Epithelial cell of proximal tubule (primary cell): ENCODE measurements at regions not wholly inside any gene's neighbourhood (a gene's known extent, or its start where the extent isn't known, plus 50 kb on each side); places are given as distances from the start of the nearest gene placed in this dataset.

ENCODE experiments used
- DNase-seq: peaks from one replicate; pipeline ENCODE4 v3.0.0-alpha.2; 2011; ENCODE audit warnings: low read depth
- H3K4me3 ChIP-seq: 2 replicates; pipeline ENCODE4 v1.5.1; 2011; ENCODE audit warnings: low read depth, mild to moderate bottlenecking, low read length
- CTCF ChIP-seq: conservative IDR thresholded peaks from 2 replicates; pipeline ENCODE4 v1.5.1; 2012; ENCODE audit warnings: low read depth, mild to moderate bottlenecking, low read length

DNA sequence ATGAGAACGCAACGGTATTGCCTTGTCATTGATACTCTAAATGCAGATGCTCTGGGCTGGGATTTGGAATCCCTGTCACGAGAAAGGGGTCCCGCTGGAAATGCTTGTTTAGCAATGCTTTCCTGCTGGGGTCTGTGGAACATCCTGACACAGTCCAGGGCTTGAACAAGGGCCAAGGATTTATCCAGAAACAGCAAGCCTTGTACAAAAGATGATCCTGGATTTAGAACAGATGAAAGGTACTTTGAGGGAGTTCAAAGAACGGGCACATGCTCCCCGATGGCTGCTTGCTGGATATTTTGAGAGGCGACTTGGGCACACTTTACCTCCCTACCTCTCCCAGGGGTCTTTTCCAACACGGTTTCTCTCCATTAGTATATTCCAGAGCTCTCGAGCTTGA is 108.1 kb upstream of the CELF4 start:
- TF ChIP-seq CTCF = no peak
- no peak overlapping the region for H3K4me3 ChIP-seq
- DNase-seq = no peak

DNA sequence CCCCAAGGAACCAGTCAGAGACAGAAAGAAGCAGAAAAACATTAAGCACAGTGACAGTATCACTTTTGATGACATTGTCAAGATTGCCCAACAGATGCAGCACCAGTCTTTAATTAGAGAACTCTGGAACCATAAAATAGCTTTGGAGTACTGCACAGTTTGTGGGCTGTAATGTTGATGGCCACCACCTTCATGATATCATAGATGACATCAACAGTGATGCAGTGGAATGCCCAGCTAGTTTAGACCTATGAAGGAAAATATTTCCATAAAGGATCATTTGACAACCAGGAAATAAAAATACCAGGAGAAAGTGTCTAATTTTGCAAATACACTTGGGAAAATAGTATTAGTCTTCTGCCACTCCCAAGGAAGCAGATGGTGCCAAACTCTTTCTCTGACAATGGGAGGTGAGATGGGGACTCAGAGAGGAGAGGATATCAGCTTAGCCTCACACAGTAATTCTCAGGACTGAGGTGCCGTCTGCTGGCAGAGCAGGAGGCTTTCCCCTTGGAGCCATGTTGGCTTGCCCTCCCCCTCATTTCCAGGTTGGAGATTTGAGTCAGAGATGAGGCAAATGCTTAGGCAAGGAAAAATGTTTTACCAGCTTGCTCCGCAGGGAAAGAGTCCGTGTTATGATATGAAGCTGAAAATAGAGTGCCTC is 107.5 kb upstream of the CELF4 start:
- H3K4me3 ChIP-seq = no peak overlapping the region
- no peak for DNase-seq
- TF ChIP-seq CTCF = no peak

DNA sequence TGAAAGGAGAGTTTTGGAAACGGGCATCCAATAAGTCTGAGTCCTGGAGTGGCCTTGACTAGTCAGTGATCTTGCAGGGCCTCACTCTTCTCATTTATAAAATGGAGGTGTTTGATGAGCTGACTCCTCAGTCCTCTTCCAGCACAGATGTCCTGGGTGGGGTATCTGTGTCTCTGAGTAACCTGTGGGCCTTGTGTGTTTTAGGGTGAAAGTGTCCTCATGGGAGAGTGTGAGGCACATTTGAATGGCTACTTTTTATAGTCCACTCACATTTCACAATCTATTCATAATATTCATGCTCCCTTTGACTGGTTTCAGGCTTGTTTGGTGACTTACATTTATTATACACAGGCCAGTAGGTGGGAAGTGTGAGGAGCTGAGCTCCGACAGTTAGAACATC is 106.4 kb upstream of the CELF4 start:
- H3K4me3 ChIP-seq = no peak overlapping the region
- DNase-seq = no peak
- no peak for TF ChIP-seq CTCF

DNA sequence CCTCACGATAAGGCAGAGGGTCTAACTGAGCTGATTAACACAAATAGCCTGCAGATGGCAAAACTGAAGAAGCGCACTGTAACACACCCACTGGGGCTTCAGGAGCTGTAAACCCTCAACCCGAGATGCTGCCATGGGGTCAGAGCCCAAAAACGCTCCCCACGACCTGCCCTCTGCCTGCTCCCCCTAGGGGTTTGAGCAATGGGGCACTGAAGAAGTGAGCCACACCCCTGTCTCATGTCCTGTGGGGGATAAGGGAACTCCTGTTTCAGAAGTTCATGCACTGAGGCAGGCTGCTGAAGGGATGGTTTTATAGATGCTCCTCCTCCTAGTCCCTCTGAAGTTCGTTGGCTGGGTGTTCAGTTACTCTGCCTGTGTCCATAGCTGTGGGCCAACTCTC is 105.9 kb upstream of the CELF4 start:
- TF ChIP-seq CTCF = no peak
- H3K4me3 ChIP-seq = no peak overlapping the region
- DNase-seq = no peak

- no peak overlapping the region for H3K4me3 ChIP-seq
- no peak for DNase-seq
- no peak for TF ChIP-seq CTCF
These were observed 105.5 kb upstream of the CELF4 start for GRCh38 chr18:37671119-37671518.

- no peak overlapping the region for H3K4me3 ChIP-seq
- DNase-seq = no peak
- no peak for TF ChIP-seq CTCF
These were observed 104.5 kb upstream of the CELF4 start for GRCh38 chr18:37669991-37670534.
